Neural cell (in vitro differentiated cells): ENCODE measurements at regions not wholly inside any gene's neighbourhood (a gene's known extent, or its start where the extent isn't known, plus 50 kb on each side); places are given as distances from the start of the nearest gene placed in this dataset.

Source experiments
- CTCF ChIP-seq: fragments of 450-650 bp; IDR thresholded peaks from 2 replicates; pipeline ENCODE4 v1.5.1; 2014; ENCODE audit warnings: antibody characterized with exemption, mild to moderate bottlenecking, moderate library complexity; ENCODE audit not compliant: poor library complexity, severe bottlenecking
- EP300 ChIP-seq: fragments of 450-650 bp; conservative IDR thresholded peaks from 2 replicates; pipeline ENCODE4 v1.6.1; 2014; ENCODE audit warnings: antibody characterized with exemption, mild to moderate bottlenecking, moderate library complexity; ENCODE audit not compliant: poor library complexity, severe bottlenecking
- EZH2 ChIP-seq: fragments of 200-600, 300-800 bp; shearing (Covaris generic), sonication (generic); IDR thresholded peaks from 2 replicates; pipeline ENCODE4 v1.6.1; 2014; ENCODE audit warnings: antibody characterized with exemption, low read length, borderline replicate concordance, mild to moderate bottlenecking; ENCODE audit not compliant: insufficient read depth, poor library complexity, severe bottlenecking
- MXI1 ChIP-seq: fragments of 450-650 bp; conservative IDR thresholded peaks from 2 replicates; pipeline ENCODE4 v1.6.1; 2014; ENCODE audit warnings: antibody characterized with exemption, mild to moderate bottlenecking; ENCODE audit not compliant: poor library complexity, severe bottlenecking
- REST ChIP-seq: IDR thresholded peaks from 2 replicates; pipeline ENCODE4 v1.6.1; 2012; ENCODE audit warnings: borderline replicate concordance
- SMC3 ChIP-seq: fragments of 450-650 bp; conservative IDR thresholded peaks from 2 replicates; pipeline ENCODE4 v1.6.1; 2014; ENCODE audit warnings: antibody characterized with exemption, mild to moderate bottlenecking, moderate library complexity; ENCODE audit not compliant: poor library complexity
- TAF1 ChIP-seq: IDR thresholded peaks from 2 replicates; pipeline ENCODE4 v1.6.1; 2012; ENCODE audit warnings: low read depth

- TF ChIP-seq MXI1 = no peak
- no peak for TF ChIP-seq CTCF
- TF ChIP-seq EZH2 = no peak
- TF ChIP-seq EP300 = no peak
- no peak for TF ChIP-seq REST
- TF ChIP-seq SMC3 = no peak
- no peak for TF ChIP-seq TAF1
Measured at GRCh38 chr2:224638301-224638823, 53.2 kb upstream of the CUL3 start.
